HepG2 (cell line): ENCODE measurements at regions not wholly inside any gene's neighbourhood (a gene's known extent, or its start where the extent isn't known, plus 50 kb on each side); places are given as distances from the start of the nearest gene placed in this dataset.

Experiments used
- ATAC-seq: fragments of 200-7000 bp; cut with Tn5 transposase; 3 replicates; pipeline ENCODE4 v1.9.1; 2020; ENCODE audit warnings: mild to moderate bottlenecking, moderate library complexity
- BruUV-seq: library from RNA; stranded (reverse); fragments of 400-500 nt; replicated peaks from 2 replicates; lab custom pipeline; 2021; lab: Mats Ljungman, UMichigan
- CTCF ChIA-PET: fragments of 300-600 bp; formaldehyde crosslinking; extraction: SDS; loops from one replicate; lab custom pipeline; 2021; ENCODE audit warnings: low total read pairs, inconsistent platforms, low intra/inter-chr PET ratio; lab: Yijun Ruan, JAX
- POLR2A ChIA-PET: fragments of 350-600 bp; sonication (Branson Sonifier 250); formaldehyde crosslinking; loops from one replicate; lab custom pipeline; 2020; ENCODE audit warnings: antibody characterized with exemption, inconsistent platforms; lab: Yijun Ruan, JAX
- DNase-seq: peaks from one replicate; pipeline ENCODE4 v3.0.0-alpha.2; 2015; ENCODE audit warnings: low spot score
- FAIRE-seq: peaks from 3 replicates; lab custom pipeline; 2011; peaks lifted over from hg19 to GRCh38; lab: Jason Lieb, UNC
- H2AFZ ChIP-seq: one replicate; pipeline ENCODE4 v1.6.1; 2011; ENCODE audit warnings: low read length, inconsistent platforms
- H3K27ac ChIP-seq: fragments of 300-600 bp; 3 replicates; pipeline ENCODE4 v1.8.0; 2011; ENCODE audit warnings: mixed run types, mild to moderate bottlenecking, mixed read lengths, low read length, inconsistent platforms; ENCODE audit not compliant: insufficient read depth; ENCODE audit errors: extremely low read length
- H3K27me3 ChIP-seq, 2 experiments: fragments of 200-600 bp in 1 of 2; 2 replicates in 1 of 2; 3 replicates in 1 of 2; pipeline versions ENCODE4 v1.6.0 to v1.8.0; 2011; ENCODE audit warnings: low read length in 2 of 2, mild to moderate bottlenecking in 2 of 2, moderate library complexity in 2 of 2, inconsistent platforms in 1 of 2; ENCODE audit not compliant: insufficient read depth in 2 of 2, control insufficient read depth in 1 of 2
- H3K36me3 ChIP-seq, 2 experiments: fragments of 200-600 bp in 1 of 2; replicated peaks in 1 of 2; 2 replicates in 1 of 2; 3 replicates in 1 of 2; pipeline versions ENCODE4 v1.5.1 to v1.8.0; 2011; ENCODE audit warnings: low read length in 2 of 2, inconsistent platforms in 1 of 2; ENCODE audit not compliant: insufficient read depth in 2 of 2, control insufficient read depth in 1 of 2
- H3K4me1 ChIP-seq: 2 replicates; pipeline ENCODE4 v1.5.1; 2012; ENCODE audit warnings: low read length, inconsistent platforms; ENCODE audit not compliant: insufficient read depth
- H3K4me2 ChIP-seq: 2 replicates; pipeline ENCODE4 v1.6.0; 2011; ENCODE audit warnings: low read depth, low read length, inconsistent platforms
- H3K4me3 ChIP-seq, 3 experiments: fragments of 200-600 bp in 1 of 3; sonication (generic), shearing (Covaris generic) in 1 of 3; replicated peaks in 1 of 3; 2 replicates each; pipeline ENCODE4 v1.5.1; 2011 to 2016; ENCODE audit warnings: low read length in 3 of 3, inconsistent platforms in 2 of 3, low read depth in 2 of 3, mild to moderate bottlenecking in 2 of 3, control low read depth in 1 of 3, mixed read lengths in 1 of 3; ENCODE audit not compliant: insufficient read depth in 1 of 3
- H3K79me2 ChIP-seq: one replicate; pipeline ENCODE4 v1.6.1; 2011; ENCODE audit warnings: low read length, inconsistent platforms; ENCODE audit not compliant: insufficient read depth
- H3K9ac ChIP-seq: 2 replicates; pipeline ENCODE4 v1.6.0; 2011; ENCODE audit warnings: mild to moderate bottlenecking, low read depth, low read length, inconsistent platforms; ENCODE audit not compliant: insufficient read depth
- H3K9me3 ChIP-seq: 2 replicates; pipeline ENCODE4 v1.5.1; 2012; ENCODE audit warnings: mild to moderate bottlenecking, low read length
- H4K20me1 ChIP-seq: 2 replicates; pipeline ENCODE4 v1.6.0; 2011; ENCODE audit warnings: inconsistent platforms, mild to moderate bottlenecking, low read length, moderate library complexity; ENCODE audit not compliant: insufficient read depth
- BATF2 ChIP-seq: sonication (generic); formaldehyde crosslinking; IDR thresholded peaks from 2 replicates; pipeline ENCODE4 v1.8.0; 2022; ENCODE audit warnings: mild to moderate bottlenecking, missing genetic modification reagents, moderate library complexity
- CERS6 ChIP-seq: sonication (generic); formaldehyde crosslinking; IDR thresholded peaks from 2 replicates; pipeline ENCODE4 v1.5.0; 2020; ENCODE audit warnings: missing genetic modification reagents
- PHB2 ChIP-seq: fragments of 450-650 bp; IDR thresholded peaks from 2 replicates; pipeline ENCODE4 v1.6.1; 2018; ENCODE audit not compliant: partially characterized antibody
- POLR2G ChIP-seq: fragments of 200-400 bp; formaldehyde crosslinking; IDR thresholded peaks from 2 replicates; pipeline ENCODE4 v1.6.1; 2018; ENCODE audit warnings: mild to moderate bottlenecking, low read depth, low read length, moderate library complexity
- ZFP1 ChIP-seq: IDR thresholded peaks from 2 replicates; pipeline ENCODE4 v1.6.1; 2016
- ZNF24 ChIP-seq: fragments of 450-650 bp; IDR thresholded peaks from 2 replicates; pipeline ENCODE4 v1.6.1; 2017; ENCODE audit warnings: antibody characterized with exemption, mild to moderate bottlenecking
- ZNF367 ChIP-seq: sonication (generic); formaldehyde crosslinking; IDR thresholded peaks from 2 replicates; pipeline ENCODE4 v1.4.0; 2020; ENCODE audit warnings: missing genetic modification reagents, borderline replicate concordance
- ZSCAN22 ChIP-seq: sonication (generic); formaldehyde crosslinking; IDR thresholded peaks from 2 replicates; pipeline ENCODE4 v1.4.0; 2020; ENCODE audit warnings: mild to moderate bottlenecking, missing genetic modification reagents
- WGBS: methylation state at CpG from one replicate; pipeline ENCODE4 v1.1.6; 2017; ENCODE audit warnings: low lambda C conversion rate; 5-methylcytosine and 5-hydroxymethylcytosine counted together
- in situ Hi-C: cut with HindIII; loops from 2 replicates; pipeline ENCODE4 v1.10.0; 2017; ENCODE audit warnings: low pct_unique_long_range_greater_than_20kb; ENCODE audit not compliant: extremely low pct_ligation_motif_present
- intact Hi-C: fragments of 100-400 bp; cut with micrococcal nuclease; formaldehyde crosslinking; loops from one replicate; pipeline ENCODE4 v1.10.0; 2022; ENCODE audit not compliant: unreplicated experiment
- TF ChIP-seq, protein P1 (sequence below): sonication (generic); formaldehyde crosslinking; IDR thresholded peaks from 2 replicates; pipeline ENCODE4 v1.4.0; 2020; ENCODE audit warnings: missing genetic modification reagents

DNA sequence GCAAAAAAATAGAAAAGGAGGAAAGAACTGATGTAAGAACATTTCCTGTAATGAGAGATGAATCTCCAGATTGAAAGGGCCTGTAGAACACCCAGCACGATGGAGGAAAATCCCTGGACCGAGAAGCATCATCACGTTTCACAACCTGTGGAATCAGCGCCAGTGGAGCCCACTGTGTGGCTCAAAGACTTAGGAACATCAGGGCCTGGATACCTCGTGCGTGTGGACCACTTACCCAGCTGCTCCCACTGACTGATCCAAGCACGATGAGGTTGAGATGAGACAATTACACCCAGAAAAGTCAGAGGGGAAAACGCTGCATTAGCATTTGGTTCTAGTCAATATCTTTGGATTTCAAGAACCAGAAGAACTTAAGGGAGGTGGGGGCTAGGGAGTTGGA, 224.6 kb downstream of the SYK start:
- CTCF ChIA-PET, result no interaction called here
- no peak overlapping the region for H3K4me2 ChIP-seq
- in situ Hi-C loops (no loop called here), intact Hi-C loops (no loop called here)
- H3K79me2 ChIP-seq, result no peaks in the 10 kb centered on the region
- H3K27me3 ChIP-seq, result no peaks in the 10 kb centered on the region
- DNase-seq (no peak), ATAC-seq (no peak)
- 52% methylated on average over 8 of the region's 8 CpGs for WGBS
- no peaks in the 10 kb centered on the region for H3K9me3 ChIP-seq
- POLR2A ChIA-PET, result no interaction called here
- no peak overlapping the region for H3K27ac ChIP-seq
- H4K20me1 ChIP-seq, result no peaks in the 10 kb centered on the region
- no TSS peak for BruUV-seq
- TF ChIP-seq CERS6 (CRISPR knock-in tag) (no peak), POLR2G (no peak), ZNF24 (no peak), ZFP1 (CRISPR knock-in tag) (no peak), PHB2 (no peak), BATF2 (CRISPR knock-in tag) (no peak), ZNF367 (CRISPR knock-in tag) (no peak), ZSCAN22 (CRISPR knock-in tag) (no peak)
- TF ChIP-seq, protein P1, sequence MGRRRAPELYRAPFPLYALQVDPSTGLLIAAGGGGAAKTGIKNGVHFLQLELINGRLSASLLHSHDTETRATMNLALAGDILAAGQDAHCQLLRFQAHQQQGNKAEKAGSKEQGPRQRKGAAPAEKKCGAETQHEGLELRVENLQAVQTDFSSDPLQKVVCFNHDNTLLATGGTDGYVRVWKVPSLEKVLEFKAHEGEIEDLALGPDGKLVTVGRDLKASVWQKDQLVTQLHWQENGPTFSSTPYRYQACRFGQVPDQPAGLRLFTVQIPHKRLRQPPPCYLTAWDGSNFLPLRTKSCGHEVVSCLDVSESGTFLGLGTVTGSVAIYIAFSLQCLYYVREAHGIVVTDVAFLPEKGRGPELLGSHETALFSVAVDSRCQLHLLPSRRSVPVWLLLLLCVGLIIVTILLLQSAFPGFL (CRISPR knock-in tag), result no peak
- TF ChIP-seq, all 625 proteins: peak for 0
- no peaks in the 10 kb centered on the region for H3K36me3 ChIP-seq
- no peak for FAIRE-seq
- no peak overlapping the region for H2AFZ ChIP-seq
- H3K4me3 ChIP-seq, result no peak overlapping the region
- H3K4me1 ChIP-seq, result no peaks in the 10 kb centered on the region
- no peak overlapping the region for H3K9ac ChIP-seq
